ENCODE measurements at regions not wholly inside any gene's neighbourhood (a gene's known extent, or its start where the extent isn't known, plus 50 kb on each side); places are given as distances from the start of the nearest gene placed in this dataset.

- H3K9me3 ChIP-seq (ENCODE audit: control insufficient read depth in 2 of 2, insufficient read depth in 1 of 2, low read depth in 1 of 2, low read length in 1 of 2): no peaks in the 10 kb centered on the region
- H3K4me3 ChIP-seq (ENCODE audit: low read depth in 1 of 3, low read length in 3 of 3): no peak overlapping the region
- no peaks in the 10 kb centered on the region for H3K4me1 ChIP-seq (ENCODE audit: control insufficient read depth in 3 of 3, insufficient read depth in 2 of 3, low read depth in 1 of 3, low read length in 2 of 3)
- DNase-seq: no peak
- H3K27ac ChIP-seq (ENCODE audit: low read depth in 1 of 3, low read length in 2 of 3): no peak overlapping the region
- no peak for FAIRE-seq
- no peaks in the 10 kb centered on the region for H3K27me3 ChIP-seq (ENCODE audit: control insufficient read depth in 3 of 3, insufficient read depth in 3 of 3, low read length in 3 of 3)
- no peaks in the 10 kb centered on the region for H3K36me3 ChIP-seq (ENCODE audit: control insufficient read depth in 3 of 3, insufficient read depth in 2 of 3, low read depth in 1 of 3, low read length in 3 of 3)
Measured at GRCh38 chr9:73348471-73348870, 196.8 kb downstream of the ANXA1 start.

- DNase-seq: no peak
- no peaks in the 10 kb centered on the region for H3K4me1 ChIP-seq (ENCODE audit: control insufficient read depth in 3 of 3, insufficient read depth in 2 of 3, low read depth in 1 of 3, low read length in 2 of 3)
- no peaks in the 10 kb centered on the region for H3K36me3 ChIP-seq (ENCODE audit: control insufficient read depth in 3 of 3, insufficient read depth in 2 of 3, low read depth in 1 of 3, low read length in 3 of 3)
- no peaks in the 10 kb centered on the region for H3K27me3 ChIP-seq (ENCODE audit: control insufficient read depth in 3 of 3, insufficient read depth in 3 of 3, low read length in 3 of 3)
- no peak for FAIRE-seq
- H3K4me3 ChIP-seq (ENCODE audit: low read depth in 1 of 3, low read length in 3 of 3): no peak overlapping the region
- H3K27ac ChIP-seq (ENCODE audit: low read depth in 1 of 3, low read length in 2 of 3): no peak overlapping the region
- no peaks in the 10 kb centered on the region for H3K9me3 ChIP-seq (ENCODE audit: control insufficient read depth in 2 of 2, insufficient read depth in 1 of 2, low read depth in 1 of 2, low read length in 1 of 2)
- 70 to 78% (median 77%) methylated on average over 2 of the region's 2 CpGs for WGBS, 3 donors
Measured at GRCh38 chr9:73349476-73349875, 197.8 kb downstream of the ANXA1 start.

- no peak overlapping the region for H3K27ac ChIP-seq (ENCODE audit: low read depth in 1 of 3, low read length in 2 of 3)
- no peak for DNase-seq
- H3K4me3 ChIP-seq (ENCODE audit: low read depth in 1 of 3, low read length in 3 of 3): no peak overlapping the region
- 32 to 38% (median 35%) methylated on average over 3 of the region's 3 CpGs for WGBS, 3 donors
- no peaks in the 10 kb centered on the region for H3K9me3 ChIP-seq (ENCODE audit: control insufficient read depth in 2 of 2, insufficient read depth in 1 of 2, low read depth in 1 of 2, low read length in 1 of 2)
- H3K4me1 ChIP-seq (ENCODE audit: control insufficient read depth in 3 of 3, insufficient read depth in 2 of 3, low read depth in 1 of 3, low read length in 2 of 3): no peaks in the 10 kb centered on the region
- no peaks in the 10 kb centered on the region for H3K36me3 ChIP-seq (ENCODE audit: control insufficient read depth in 3 of 3, insufficient read depth in 2 of 3, low read depth in 1 of 3, low read length in 3 of 3)
- H3K27me3 ChIP-seq (ENCODE audit: control insufficient read depth in 3 of 3, insufficient read depth in 3 of 3, low read length in 3 of 3): no peaks in the 10 kb centered on the region
- no peak for FAIRE-seq
Measured at GRCh38 chr9:73357607-73358006, 205.9 kb downstream of the ANXA1 start.

DNA sequence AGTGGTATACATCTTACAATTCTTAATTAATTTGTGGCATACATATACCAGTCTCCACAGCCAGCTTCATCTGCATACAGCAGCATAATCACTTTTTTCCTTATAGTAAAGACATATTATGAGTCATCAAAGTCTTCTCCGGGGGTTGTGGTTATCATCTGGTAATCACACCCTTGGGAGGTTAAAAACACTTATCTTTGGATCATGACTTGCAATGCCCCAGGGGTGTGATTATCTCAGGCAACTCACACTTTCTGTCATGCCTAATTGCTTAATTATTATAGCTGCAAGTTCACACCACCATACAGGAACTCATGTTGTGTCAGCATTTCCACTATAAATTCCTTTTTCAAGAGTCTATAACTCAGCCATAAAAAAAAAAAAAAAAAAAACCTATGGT is 218.4 kb downstream of the ANXA1 start:
- Histone ChIP-seq H3K36me3 (ENCODE audit: control insufficient read depth in 3 of 3, insufficient read depth in 2 of 3, low read depth in 1 of 3, low read length in 3 of 3) (no peaks in the 10 kb centered on the region), H3K27me3 (ENCODE audit: control insufficient read depth in 3 of 3, insufficient read depth in 3 of 3, low read length in 3 of 3) (no peaks in the 10 kb centered on the region), H3K4me3 (ENCODE audit: low read depth in 1 of 3, low read length in 3 of 3) (no peak overlapping the region), H3K27ac (ENCODE audit: low read depth in 1 of 3, low read length in 2 of 3) (no peak overlapping the region), H3K9me3 (ENCODE audit: control insufficient read depth in 2 of 2, insufficient read depth in 1 of 2, low read depth in 1 of 2, low read length in 1 of 2) (no peaks in the 10 kb centered on the region), H3K4me1 (ENCODE audit: control insufficient read depth in 3 of 3, insufficient read depth in 2 of 3, low read depth in 1 of 3, low read length in 2 of 3) (no peaks in the 10 kb centered on the region)
- WGBS, 3 donors: 11 to 29% (median 15%) methylated on average over 1 of the region's 1 CpG
- no peak for DNase-seq
- FAIRE-seq: no peak

DNA sequence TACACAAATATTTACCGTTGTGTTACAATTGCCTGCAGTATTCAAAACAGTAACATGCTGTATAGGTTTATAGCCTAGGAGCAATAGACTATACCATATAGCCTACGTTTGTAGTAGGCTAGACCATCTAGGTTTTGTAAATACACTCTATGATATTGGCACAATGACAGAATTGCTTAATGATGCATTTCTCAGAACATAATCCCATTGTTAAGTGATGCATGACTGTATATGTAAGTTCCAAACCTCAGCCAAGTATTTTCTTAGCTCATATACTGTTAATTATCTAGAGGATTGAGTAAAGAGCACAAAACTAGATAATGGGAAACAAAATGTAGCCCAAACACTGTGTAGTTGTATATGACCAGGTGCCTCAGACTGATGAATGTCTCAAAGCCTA is 220.1 kb downstream of the ANXA1 start:
- Histone ChIP-seq H3K4me3 (ENCODE audit: low read depth in 1 of 3, low read length in 3 of 3) (no peak overlapping the region), H3K36me3 (ENCODE audit: control insufficient read depth in 3 of 3, insufficient read depth in 2 of 3, low read depth in 1 of 3, low read length in 3 of 3) (no peaks in the 10 kb centered on the region), H3K27me3 (ENCODE audit: control insufficient read depth in 3 of 3, insufficient read depth in 3 of 3, low read length in 3 of 3) (no peaks in the 10 kb centered on the region), H3K9me3 (ENCODE audit: control insufficient read depth in 2 of 2, insufficient read depth in 1 of 2, low read depth in 1 of 2, low read length in 1 of 2) (no peaks in the 10 kb centered on the region), H3K27ac (ENCODE audit: low read depth in 1 of 3, low read length in 2 of 3) (no peak overlapping the region), H3K4me1 (ENCODE audit: control insufficient read depth in 3 of 3, insufficient read depth in 2 of 3, low read depth in 1 of 3, low read length in 2 of 3) (no peaks in the 10 kb centered on the region)
- FAIRE-seq (no peak), DNase-seq (no peak)
- 11 to 22% (median 20%) methylated on average over 2 of the region's 2 CpGs for WGBS, 3 donors

DNA sequence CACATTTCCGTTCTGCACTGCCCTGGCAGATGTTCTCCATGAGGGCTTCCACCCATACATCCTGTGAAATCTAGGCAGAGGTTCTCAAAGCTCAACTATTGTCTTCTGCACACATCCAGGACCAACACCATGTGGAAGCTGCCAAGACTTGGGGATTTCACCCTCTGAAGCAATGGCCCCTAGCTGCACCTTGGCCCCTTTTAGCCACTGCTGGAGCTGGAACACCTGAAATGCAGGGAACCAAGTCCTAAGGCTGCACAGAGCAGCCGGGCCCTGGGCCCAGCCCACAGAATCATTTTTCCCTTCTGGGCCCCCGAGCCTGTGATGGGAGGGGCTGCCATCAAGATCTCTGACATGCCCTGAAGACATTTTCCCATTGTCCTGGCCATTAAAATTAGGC is 228.7 kb downstream of the ANXA1 start:
- Histone ChIP-seq H3K36me3 (ENCODE audit: control insufficient read depth in 3 of 3, insufficient read depth in 2 of 3, low read depth in 1 of 3, low read length in 3 of 3) (no peaks in the 10 kb centered on the region), H3K9me3 (ENCODE audit: control insufficient read depth in 2 of 2, insufficient read depth in 1 of 2, low read depth in 1 of 2, low read length in 1 of 2) (no peaks in the 10 kb centered on the region), H3K27me3 (ENCODE audit: control insufficient read depth in 3 of 3, insufficient read depth in 3 of 3, low read length in 3 of 3) (no peaks in the 10 kb centered on the region), H3K4me3 (ENCODE audit: low read depth in 1 of 3, low read length in 3 of 3) (no peak overlapping the region), H3K4me1 (ENCODE audit: control insufficient read depth in 3 of 3, insufficient read depth in 2 of 3, low read depth in 1 of 3, low read length in 2 of 3) (no peaks in the 10 kb centered on the region), H3K27ac (ENCODE audit: low read depth in 1 of 3, low read length in 2 of 3) (no peak overlapping the region)
- WGBS, 3 donors: 56 to 63% (median 58%) methylated on average over 3 of the region's 3 CpGs
- DNase-seq: no peak
- FAIRE-seq: no peak

- Histone ChIP-seq H3K27me3 (ENCODE audit: control insufficient read depth in 3 of 3, insufficient read depth in 3 of 3, low read length in 3 of 3) (no peaks in the 10 kb centered on the region), H3K4me1 (ENCODE audit: control insufficient read depth in 3 of 3, insufficient read depth in 2 of 3, low read depth in 1 of 3, low read length in 2 of 3) (no peaks in the 10 kb centered on the region), H3K4me3 (ENCODE audit: low read depth in 1 of 3, low read length in 3 of 3) (no peak overlapping the region), H3K36me3 (ENCODE audit: control insufficient read depth in 3 of 3, insufficient read depth in 2 of 3, low read depth in 1 of 3, low read length in 3 of 3) (no peaks in the 10 kb centered on the region), H3K27ac (ENCODE audit: low read depth in 1 of 3, low read length in 2 of 3) (no peak overlapping the region), H3K9me3 (ENCODE audit: control insufficient read depth in 2 of 2, insufficient read depth in 1 of 2, low read depth in 1 of 2, low read length in 1 of 2) (peaks cover 0 to 5% of the 10 kb centered on the region in 2 donors)
- DNase-seq (no peak), FAIRE-seq (no peak)
- WGBS, 3 donors: 85 to 91% (median 90%) methylated on average over 4 of the region's 4 CpGs
Measured at GRCh38 chr9:73402081-73403028, 250.7 kb downstream of the ANXA1 start.

- no peak for DNase-seq
- no peaks in the 10 kb centered on the region for H3K4me1 ChIP-seq (ENCODE audit: control insufficient read depth in 3 of 3, insufficient read depth in 2 of 3, low read depth in 1 of 3, low read length in 2 of 3)
- no peak for FAIRE-seq
- H3K9me3 ChIP-seq (ENCODE audit: control insufficient read depth in 2 of 2, insufficient read depth in 1 of 2, low read depth in 1 of 2, low read length in 1 of 2): no peaks in the 10 kb centered on the region
- WGBS, 3 donors: 26 to 50% (median 29%) methylated on average over 2 of the region's 2 CpGs
- H3K27ac ChIP-seq (ENCODE audit: low read depth in 1 of 3, low read length in 2 of 3): no peak overlapping the region
- H3K27me3 ChIP-seq (ENCODE audit: control insufficient read depth in 3 of 3, insufficient read depth in 3 of 3, low read length in 3 of 3): no peaks in the 10 kb centered on the region
- no peaks in the 10 kb centered on the region for H3K36me3 ChIP-seq (ENCODE audit: control insufficient read depth in 3 of 3, insufficient read depth in 2 of 3, low read depth in 1 of 3, low read length in 3 of 3)
- no peak overlapping the region for H3K4me3 ChIP-seq (ENCODE audit: low read depth in 1 of 3, low read length in 3 of 3)
Measured at GRCh38 chr9:73411494-73411893, 259.8 kb downstream of the ANXA1 start.

DNA sequence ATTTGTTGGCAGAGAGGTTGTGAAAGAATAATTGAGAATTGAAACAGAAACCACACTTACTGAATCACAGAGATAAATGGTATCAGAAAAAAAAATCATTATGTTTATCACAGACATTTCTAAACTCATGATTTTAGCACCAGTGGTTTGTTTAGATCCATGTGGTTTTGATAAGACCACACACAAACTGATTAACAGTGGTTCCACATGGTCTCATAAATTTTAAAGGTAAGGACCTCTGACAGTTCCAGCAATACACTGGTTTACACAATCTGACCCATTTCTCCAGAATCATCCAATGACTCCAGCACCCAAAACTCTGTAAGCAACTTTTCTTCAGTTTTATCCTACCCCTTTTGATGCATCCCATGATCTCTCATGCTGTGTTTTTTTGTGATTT is 261.2 kb downstream of the ANXA1 start:
- Histone ChIP-seq H3K27ac (ENCODE audit: low read depth in 1 of 3, low read length in 2 of 3) (no peak overlapping the region), H3K9me3 (ENCODE audit: control insufficient read depth in 2 of 2, insufficient read depth in 1 of 2, low read depth in 1 of 2, low read length in 1 of 2) (no peaks in the 10 kb centered on the region), H3K4me3 (ENCODE audit: low read depth in 1 of 3, low read length in 3 of 3) (no peak overlapping the region), H3K27me3 (ENCODE audit: control insufficient read depth in 3 of 3, insufficient read depth in 3 of 3, low read length in 3 of 3) (no peaks in the 10 kb centered on the region), H3K36me3 (ENCODE audit: control insufficient read depth in 3 of 3, insufficient read depth in 2 of 3, low read depth in 1 of 3, low read length in 3 of 3) (no peaks in the 10 kb centered on the region), H3K4me1 (ENCODE audit: control insufficient read depth in 3 of 3, insufficient read depth in 2 of 3, low read depth in 1 of 3, low read length in 2 of 3) (no peaks in the 10 kb centered on the region)
- FAIRE-seq (no peak), DNase-seq (no peak)
